Activated CD4-positive, alpha-beta T cell treated with anti-CD3 and anti-CD28 coated beads, Interleukin-2, amount 50 U/mL, for 48 hours (primary cell): ENCODE measurements at regions not wholly inside any gene's neighbourhood (a gene's known extent, or its start where the extent isn't known, plus 50 kb on each side); places are given as distances from the start of the nearest gene placed in this dataset.
"Not testable (repeated sequence)": the region's sequence is repeated elsewhere in the genome, so short reads cannot be mapped to it uniquely, and the experiment has no call there.

ENCODE experiments used
- DNase-seq, 2 experiments: peaks; one replicate each; pipeline ENCODE4 v3.0.0-alpha.2; 2020

- no peak for DNase-seq
Measured at GRCh38 chr3:74036102-74036501, 411.4 kb upstream of the PDZRN3 start.

GRCh38 chr3:74033806-74034205, 409.1 kb upstream of the PDZRN3 start:
- DNase-seq: no peak

GRCh38 chr3:74033381-74033780, 408.6 kb upstream of the PDZRN3 start:
- DNase-seq: no peak

GRCh38 chr3:74027121-74027520, 402.4 kb upstream of the PDZRN3 start:
- DNase-seq: no peak

GRCh38 chr3:74023395-74023794, 398.7 kb upstream of the PDZRN3 start:
- no peak for DNase-seq

GRCh38 chr3:74021449-74021848, 396.7 kb upstream of the PDZRN3 start:
- DNase-seq: no peak

GRCh38 chr3:74009961-74010844, 385.5 kb upstream of the PDZRN3 start:
- no peak for DNase-seq

GRCh38 chr3:74004386-74004785, 379.6 kb upstream of the PDZRN3 start:
- DNase-seq: no peak

- no peak for DNase-seq
Measured at GRCh38 chr3:74003734-74004133, 379.0 kb upstream of the PDZRN3 start.

GRCh38 chr3:74001436-74001835, 376.7 kb upstream of the PDZRN3 start:
- DNase-seq: no peak

GRCh38 chr3:74000725-74001124, 376.0 kb upstream of the PDZRN3 start:
- no peak for DNase-seq

- no peak for DNase-seq
Measured at GRCh38 chr3:73999501-73999900, 374.8 kb upstream of the PDZRN3 start.

GRCh38 chr3:73990691-73991090, 365.9 kb upstream of the PDZRN3 start:
- not testable (repeated sequence) for DNase-seq

GRCh38 chr3:73966733-73967132, 342.0 kb upstream of the PDZRN3 start:
- DNase-seq: no peak

GRCh38 chr3:73964818-73965217, 340.1 kb upstream of the PDZRN3 start:
- DNase-seq: no peak

GRCh38 chr3:73955494-73956070, 330.8 kb upstream of the PDZRN3 start:
- DNase-seq: no peak

- DNase-seq: no peak
Measured at GRCh38 chr3:73954506-73954905, 329.8 kb upstream of the PDZRN3 start.

- no peak for DNase-seq
Measured at GRCh38 chr3:73952781-73953180, 328.0 kb upstream of the PDZRN3 start.

GRCh38 chr3:73950865-73951558, 326.3 kb upstream of the PDZRN3 start:
- no peak for DNase-seq

GRCh38 chr3:73945541-73945940, 320.8 kb upstream of the PDZRN3 start:
- DNase-seq: no peak

GRCh38 chr3:73939985-73940384, 315.2 kb upstream of the PDZRN3 start:
- no peak for DNase-seq

- no peak for DNase-seq
Measured at GRCh38 chr3:73933585-73933984, 308.8 kb upstream of the PDZRN3 start.

- no peak for DNase-seq
Measured at GRCh38 chr3:73927203-73927570, 302.4 kb upstream of the PDZRN3 start.
